ENCODE measurements at regions not wholly inside any gene's neighbourhood (a gene's known extent, or its start where the extent isn't known, plus 50 kb on each side); places are given as distances from the start of the nearest gene placed in this dataset.
"Not testable (repeated sequence)": the region's sequence is repeated elsewhere in the genome, so short reads cannot be mapped to it uniquely, and the experiment has no call there.

DNA sequence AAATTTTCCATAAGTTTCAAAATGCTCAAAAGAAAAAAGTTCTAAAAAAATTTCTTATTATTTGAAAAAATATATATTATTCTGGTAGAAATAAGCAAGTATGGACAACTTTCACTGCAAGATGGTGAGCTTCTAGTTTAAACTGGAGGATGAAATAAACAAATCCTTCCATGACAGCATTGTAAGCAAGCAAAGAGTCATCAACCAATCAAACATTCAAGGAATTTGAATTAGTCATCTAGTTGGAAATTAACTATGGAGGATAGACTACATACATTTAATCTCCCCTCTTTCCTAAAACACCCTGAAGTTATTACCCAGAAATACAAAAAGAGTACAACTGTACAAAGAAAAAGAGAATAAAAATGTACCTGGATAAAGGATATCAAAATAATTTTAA is 51.0 kb upstream of the IRX5 start:
- DNase-seq, result no peak

DNA sequence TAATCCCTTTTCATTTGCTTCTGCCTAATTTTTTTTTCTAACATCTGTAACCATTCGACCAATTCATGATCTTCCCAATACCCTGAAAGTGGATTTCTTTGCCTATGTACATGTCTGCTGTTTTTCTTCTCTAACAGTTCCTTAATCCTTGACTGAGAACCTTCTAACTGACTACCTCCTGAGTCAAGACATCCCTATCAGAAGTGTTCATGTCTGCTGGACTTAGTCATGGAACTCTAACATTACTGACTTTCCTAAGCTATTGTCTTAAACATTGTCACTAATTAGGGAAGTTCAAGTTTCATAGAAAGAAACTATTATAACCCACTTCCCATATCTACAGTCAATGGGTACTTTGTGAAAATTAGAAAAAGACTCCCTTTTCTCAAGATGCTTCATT is 52.4 kb upstream of the IRX5 start:
- no peak for DNase-seq

DNA sequence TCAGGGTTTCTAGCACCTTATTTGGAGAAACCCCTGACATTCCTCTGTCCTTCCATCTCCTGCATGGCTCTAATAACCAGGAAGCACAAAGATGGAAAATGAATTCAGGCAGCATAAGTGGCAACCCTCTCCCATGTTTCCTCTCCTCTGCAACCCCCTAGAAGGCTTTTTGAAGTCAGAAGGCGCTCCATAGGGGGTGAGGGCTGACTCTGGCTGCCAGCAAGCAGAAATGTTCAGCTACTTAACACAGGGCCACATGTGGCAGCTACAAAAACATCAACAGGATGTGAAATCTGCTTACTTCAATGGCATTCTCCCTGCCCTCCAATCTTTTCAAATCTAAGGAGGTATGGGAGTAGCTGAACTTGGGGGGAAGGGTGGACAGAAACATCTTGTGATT is 55.2 kb upstream of the IRX5 start:
- no peak for DNase-seq

DNA sequence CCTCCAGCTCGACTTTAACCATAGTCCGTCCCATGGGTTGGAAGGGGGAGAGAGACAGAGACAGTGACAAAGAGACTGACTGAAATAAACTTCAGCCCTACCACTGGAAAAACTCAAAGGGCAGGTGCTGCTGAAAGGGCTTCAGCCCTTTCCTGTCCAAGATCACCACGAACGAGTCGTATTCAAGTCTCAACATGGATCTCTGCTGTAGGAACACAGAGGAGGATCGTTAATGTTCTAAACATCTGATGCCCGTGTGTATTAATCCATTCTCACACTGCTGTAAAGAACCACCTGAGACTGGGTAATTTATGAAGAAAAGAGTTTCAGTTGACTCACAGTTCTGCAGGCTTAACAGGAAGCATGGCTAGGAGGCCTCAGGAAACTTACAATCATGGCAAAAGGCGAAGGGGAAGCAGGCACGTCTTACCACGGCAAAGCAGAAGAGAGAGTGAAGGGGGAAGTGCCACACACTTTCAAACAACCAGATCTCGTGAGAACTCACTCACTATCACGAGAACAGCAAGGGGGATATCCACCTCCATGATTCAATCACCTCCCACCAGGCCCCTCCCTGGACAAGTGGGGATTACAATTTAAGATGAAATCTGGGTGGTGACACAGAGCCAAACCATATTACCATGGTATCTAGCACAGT is 56.8 kb upstream of the IRX5 start:
- not testable (repeated sequence) for DNase-seq

- no peak for DNase-seq
Observed at GRCh38 chr16:54873071-54873470, 57.6 kb upstream of the IRX5 start.

DNA sequence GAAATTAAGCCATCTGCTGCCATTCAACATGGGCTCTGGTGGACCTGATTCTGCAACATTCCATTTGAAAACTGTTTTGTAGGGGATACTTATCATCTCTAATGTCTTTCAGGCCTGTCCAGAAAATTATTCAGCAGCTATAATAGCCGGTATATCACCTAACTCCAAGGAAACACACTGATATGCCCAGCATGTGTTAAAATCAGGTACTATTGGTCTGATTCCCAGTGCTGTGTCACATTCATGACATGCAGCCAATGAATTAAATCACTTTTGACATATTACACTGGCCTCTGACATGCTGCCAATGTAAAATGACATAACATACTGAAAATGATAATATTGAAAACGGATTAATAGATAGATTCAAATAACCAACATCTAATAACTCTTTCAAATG is 60.5 kb upstream of the IRX5 start:
- no peak for DNase-seq

DNA sequence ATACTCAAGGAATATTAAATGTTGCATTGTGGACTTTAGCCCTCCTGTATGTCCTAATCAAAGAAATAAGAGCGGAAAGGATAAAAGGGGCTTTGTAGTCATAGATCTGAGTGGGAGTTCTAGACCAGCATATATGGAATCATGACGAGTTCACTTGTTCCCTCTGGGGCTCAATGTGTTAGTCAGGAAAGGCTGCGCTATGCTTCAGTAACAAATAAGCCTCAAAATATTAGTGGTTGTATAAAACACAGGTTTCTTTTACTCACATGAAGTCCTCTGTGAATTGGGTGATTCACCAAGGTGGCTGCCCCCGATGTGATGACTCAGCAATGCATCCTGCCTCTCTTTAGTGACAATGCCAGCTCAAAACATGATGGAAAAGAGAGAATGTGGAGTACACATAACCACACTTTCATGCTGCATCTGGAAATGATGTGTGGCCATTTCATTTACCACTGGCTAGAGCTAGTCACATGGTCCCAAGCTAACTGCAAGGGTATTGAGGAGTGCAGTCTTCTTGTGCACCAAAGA is 63.3 kb upstream of the IRX5 start:
- no peak for DNase-seq

- DNase-seq, result no peak
Observed at GRCh38 chr16:54862529-54862928, 68.1 kb upstream of the IRX5 start.

GRCh38 chr16:54856871-54857270 is 73.8 kb upstream of the IRX5 start:
- no peak for DNase-seq

DNA sequence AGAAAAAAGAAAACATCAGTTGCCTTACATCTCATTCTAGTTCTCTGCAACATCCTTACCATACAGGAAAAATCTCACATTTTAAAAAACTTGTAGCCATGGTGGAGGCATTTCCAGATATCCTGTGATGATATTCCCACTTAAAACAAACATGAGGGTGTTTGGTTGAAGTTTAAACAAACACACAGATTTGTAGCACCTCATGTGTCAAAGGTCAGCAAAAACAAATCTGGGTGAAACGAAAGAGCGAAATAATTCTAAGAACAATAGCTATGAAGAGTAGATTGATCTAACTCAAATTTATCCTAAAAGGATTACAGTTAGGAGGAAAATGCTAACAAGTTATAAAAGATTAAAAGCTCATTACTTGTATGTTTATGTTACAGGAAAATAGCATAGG is 83.1 kb upstream of the IRX5 start:
- no peak for DNase-seq

DNA sequence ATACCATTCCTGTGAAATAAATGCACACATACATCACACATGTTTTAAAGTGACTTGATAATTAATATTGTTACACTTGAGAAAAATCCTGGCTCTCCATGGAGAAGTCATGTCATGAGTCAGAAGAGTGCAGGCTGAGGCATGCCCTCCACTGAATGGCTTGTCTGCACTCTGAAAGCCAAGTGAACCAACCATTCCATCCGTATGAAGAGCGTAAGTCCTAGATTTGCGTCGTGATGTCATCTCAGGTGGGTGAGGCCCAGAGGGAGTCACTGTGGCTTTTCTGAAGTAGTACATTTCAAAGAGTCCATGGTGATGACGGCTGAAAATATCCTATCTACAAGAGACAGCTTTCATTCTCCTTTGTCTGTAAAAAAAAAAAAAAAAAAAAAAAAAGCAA is 83.5 kb upstream of the IRX5 start:
- no peak for DNase-seq

GRCh38 chr16:54846766-54847165 is 83.9 kb upstream of the IRX5 start:
- DNase-seq, result no peak

DNA sequence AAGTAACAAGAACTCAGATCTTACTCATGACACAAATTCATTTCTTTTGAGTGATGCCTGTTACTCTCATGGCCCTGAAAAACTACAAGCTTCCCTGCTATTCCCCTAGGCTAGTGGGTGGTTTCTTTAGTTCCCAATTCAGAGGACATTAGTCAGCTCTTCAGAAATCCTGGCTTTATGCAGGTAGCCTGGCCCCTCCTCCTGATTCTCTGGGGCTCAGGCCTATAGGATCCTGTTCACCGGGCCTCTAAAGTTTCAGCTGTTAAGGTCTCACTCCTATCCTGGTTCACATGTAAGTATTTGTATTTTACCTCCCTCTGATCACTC is 87.3 kb upstream of the IRX5 start:
- DNase-seq, result no peak

DNA sequence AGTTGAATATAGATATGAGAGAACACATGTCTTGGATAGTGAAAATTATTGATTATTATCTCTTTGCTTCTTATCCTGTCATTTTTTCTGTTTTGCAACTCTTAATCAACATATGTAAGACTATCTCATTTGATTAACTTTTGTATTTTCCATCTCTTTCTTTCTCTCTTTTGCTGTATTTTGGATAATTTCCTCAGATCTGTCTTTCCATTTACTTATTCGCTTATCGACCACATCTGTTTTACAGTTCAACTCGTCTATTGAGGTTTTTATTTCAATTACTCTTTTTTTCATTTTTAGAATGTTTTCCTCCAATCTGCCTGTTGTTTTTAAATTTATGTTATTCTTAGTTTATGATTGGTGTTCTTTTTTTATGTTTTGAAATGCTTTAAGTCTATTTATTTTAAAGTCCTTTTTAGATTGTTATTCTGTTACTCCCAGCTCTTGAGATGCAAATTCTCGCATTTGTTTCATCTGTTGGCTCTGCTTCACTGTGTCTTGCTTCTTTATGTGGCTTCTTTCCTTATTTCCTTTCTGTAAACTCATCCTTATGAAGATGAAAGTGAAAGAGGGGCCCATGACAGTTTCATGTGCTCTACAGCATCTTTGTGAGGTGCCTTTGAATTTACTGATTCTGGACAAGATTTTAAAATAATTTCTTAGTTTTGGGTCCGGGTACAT is 87.8 kb upstream of the IRX5 start:
- no peak for DNase-seq

DNA sequence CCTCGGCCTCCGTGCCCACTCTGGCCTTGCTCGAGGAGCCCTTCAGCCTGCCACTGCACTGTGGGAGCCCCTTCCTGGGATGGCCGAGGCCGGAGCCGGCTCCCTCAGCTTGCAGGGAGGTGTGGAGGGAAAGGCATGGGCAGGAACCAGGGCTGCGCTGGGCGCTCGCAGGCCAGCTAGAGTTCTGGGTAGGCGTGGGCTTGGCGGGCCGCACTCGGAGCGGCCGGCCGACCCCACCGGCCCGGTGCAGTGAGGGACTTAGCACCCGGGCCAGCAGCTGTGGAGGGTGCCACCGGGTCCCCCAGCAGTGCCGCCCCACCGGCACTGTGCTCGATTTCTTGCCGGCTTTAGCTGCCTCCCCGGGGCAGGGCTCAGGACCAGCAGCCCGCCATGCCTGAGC is 101.0 kb upstream of the IRX5 start:
- no peak for DNase-seq

DNA sequence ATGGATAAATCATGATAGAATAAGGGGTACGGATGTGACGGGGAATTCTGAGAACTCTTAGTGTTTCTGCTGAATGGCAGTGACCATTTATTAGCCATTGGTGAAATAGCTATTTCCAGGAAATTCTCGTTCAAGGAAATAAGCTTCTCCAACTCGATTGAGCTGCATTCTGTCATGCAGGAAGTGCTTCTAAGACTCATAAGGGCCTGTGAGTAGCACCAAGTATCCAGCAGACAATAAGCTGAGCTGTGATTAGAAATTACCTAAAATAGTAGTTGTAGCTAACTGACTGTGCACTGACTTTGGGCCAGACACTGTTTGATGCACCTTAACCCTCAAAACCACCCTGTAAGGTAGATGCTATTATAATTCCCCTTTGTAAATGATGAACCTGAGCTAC is 107.8 kb upstream of the IRX5 start:
- no peak for DNase-seq

DNA sequence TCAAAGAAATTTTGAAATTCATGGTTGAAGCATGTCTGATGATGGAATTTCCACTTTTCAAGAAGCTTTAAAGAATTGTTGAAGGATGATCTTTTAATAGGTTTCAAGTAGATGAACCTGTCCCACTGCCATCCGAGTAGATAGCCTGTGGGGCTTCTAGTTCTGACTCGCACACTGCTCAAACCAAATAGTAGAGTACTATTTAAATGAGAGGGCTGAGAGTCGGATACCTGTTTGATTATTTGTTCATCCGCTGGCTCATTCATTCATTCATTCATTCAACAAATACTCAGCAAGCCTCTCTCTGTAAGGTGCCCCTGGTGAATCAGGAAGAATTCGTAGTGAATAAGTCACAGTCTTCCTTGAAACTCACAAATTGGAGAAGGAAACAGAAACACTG is 108.2 kb upstream of the IRX5 start:
- DNase-seq, result no peak

GRCh38 chr16:54821731-54822130 is 108.9 kb upstream of the IRX5 start:
- no peak for DNase-seq

GRCh38 chr16:54817940-54818574 is 112.6 kb upstream of the IRX5 start:
- DNase-seq, result no peak

DNA sequence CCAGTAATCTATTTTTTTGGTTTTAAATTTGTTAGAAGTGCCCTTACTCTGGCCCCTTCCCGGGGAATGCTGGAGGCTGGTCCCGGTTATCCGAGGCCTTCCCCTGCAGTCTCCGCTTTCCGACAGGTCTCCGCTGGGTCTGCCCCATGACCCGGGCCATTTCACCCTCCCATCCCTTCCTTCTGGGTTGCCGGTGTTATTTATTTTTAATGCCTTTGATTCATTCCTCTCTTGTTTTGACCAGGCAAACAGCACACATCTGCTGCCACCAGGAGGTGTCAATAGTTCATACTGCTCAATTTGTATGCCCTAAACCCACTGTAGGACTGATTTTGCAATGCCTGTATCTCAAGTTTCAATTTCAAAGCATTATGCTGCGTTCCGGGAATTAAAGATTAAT is 113.2 kb upstream of the IRX5 start:
- no peak for DNase-seq

DNA sequence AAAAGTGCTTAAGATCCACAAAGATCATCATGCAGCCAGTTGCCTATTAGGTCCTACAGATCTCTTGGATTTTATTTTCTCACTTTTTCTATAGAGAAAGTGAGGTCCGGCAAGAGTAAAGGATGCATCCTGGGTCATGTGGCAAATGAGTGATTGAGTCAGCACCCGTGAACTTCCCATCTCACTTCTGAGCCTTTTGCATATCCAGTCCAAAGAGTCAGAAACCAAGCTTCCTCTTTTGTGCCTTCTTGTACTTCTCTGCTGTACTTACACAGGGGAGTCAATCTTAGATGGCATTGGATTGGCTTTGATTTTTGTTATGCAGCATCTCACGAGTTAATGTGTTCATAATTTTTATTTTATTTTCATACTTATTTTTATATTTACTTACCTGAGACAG is 114.2 kb upstream of the IRX5 start:
- no peak for DNase-seq

- DNase-seq, result no peak
Observed at GRCh38 chr16:54815177-54815576, 115.5 kb upstream of the IRX5 start.

DNA sequence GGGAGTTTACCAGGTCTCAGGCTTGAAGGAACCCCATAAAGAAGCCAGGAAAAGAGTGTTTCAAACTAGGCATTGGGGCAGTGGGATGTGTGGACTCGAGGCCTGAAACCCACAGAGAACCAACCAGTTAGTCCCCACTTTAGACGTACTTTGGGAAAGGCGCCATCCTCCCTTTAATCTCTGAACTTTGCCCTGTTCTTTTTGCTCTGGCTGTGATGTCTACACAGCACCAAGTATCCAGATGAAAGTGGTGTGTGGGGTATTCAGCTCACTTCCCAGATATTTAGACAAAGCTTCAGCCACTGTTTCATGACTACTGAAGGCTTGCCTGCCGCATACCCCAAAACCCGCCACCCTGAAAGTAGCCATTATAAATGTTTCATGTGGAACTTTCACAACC is 116.9 kb upstream of the IRX5 start:
- DNase-seq, result no peak

- no peak for DNase-seq
Observed at GRCh38 chr16:54812229-54812628, 118.4 kb upstream of the IRX5 start.

DNA sequence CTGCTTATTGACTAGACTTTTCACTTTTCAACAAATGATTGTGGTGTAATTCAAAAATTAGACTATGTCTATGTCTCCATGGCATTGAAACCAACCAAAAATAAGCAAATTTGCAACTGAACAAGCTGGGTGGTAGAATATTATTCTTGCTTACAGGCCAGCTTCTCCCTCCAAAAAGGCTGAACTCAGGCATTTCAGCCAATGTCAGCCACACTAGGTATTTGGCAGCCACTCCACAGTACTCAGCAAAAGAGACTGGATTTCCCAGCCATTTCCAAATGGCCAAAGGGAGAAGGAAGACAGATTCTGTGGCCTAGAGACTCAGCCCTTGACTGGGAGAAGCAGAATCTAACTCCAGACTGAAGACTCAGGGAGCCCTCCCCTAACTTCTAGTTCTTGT is 121.8 kb upstream of the IRX5 start:
- DNase-seq, result no peak
